GM19372 (cell line): ENCODE measurements at regions not wholly inside any gene's neighbourhood (a gene's known extent, or its start where the extent isn't known, plus 50 kb on each side); places are given as distances from the start of the nearest gene placed in this dataset.
"Not testable (repeated sequence)": the region's sequence is repeated elsewhere in the genome, so short reads cannot be mapped to it uniquely, and the experiment has no call there.

Source experiments
- ATAC-seq: cut with Tn5 transposase; IDR thresholded peaks from one replicate; pipeline ENCODE4 v1.9.1; 2021; ENCODE audit warnings: mild to moderate bottlenecking, low read depth, moderate library complexity; ENCODE audit not compliant: unreplicated experiment

- ATAC-seq: no peak
These were observed 72.3 kb upstream of the ZNF746 start for GRCh38 chr7:149569726-149570422.

- no peak for ATAC-seq
These were observed 71.6 kb upstream of the ZNF746 start for GRCh38 chr7:149569025-149569725.

GRCh38 chr7:149568218-149568617, 70.6 kb upstream of the ZNF746 start:
- ATAC-seq: no peak

GRCh38 chr7:149566103-149566502, 68.5 kb upstream of the ZNF746 start:
- no peak for ATAC-seq

GRCh38 chr7:149565096-149565382, 67.4 kb upstream of the ZNF746 start:
- no peak for ATAC-seq

- ATAC-seq: no peak
These were observed 66.9 kb upstream of the ZNF746 start for GRCh38 chr7:149564340-149565095.

GRCh38 chr7:149562602-149563001, 65.0 kb upstream of the ZNF746 start:
- no peak for ATAC-seq

- no peak for ATAC-seq
These were observed 63.5 kb upstream of the ZNF746 start for GRCh38 chr7:149561072-149561471.

GRCh38 chr7:149559711-149560110, 62.1 kb upstream of the ZNF746 start:
- ATAC-seq: no peak

- no peak for ATAC-seq
These were observed 60.7 kb upstream of the ZNF746 start for GRCh38 chr7:149558149-149558861.

- not testable (repeated sequence) for ATAC-seq
These were observed 58.9 kb upstream of the ZNF746 start for GRCh38 chr7:149556525-149556924.

- not testable (repeated sequence) for ATAC-seq
These were observed 57.2 kb upstream of the ZNF746 start for GRCh38 chr7:149554821-149555220.

GRCh38 chr7:149553991-149554390, 56.4 kb upstream of the ZNF746 start:
- not testable (repeated sequence) for ATAC-seq

- ATAC-seq: no peak
These were observed 55.2 kb upstream of the ZNF746 start for GRCh38 chr7:149552799-149553198.
